DND-41 (cell line): ENCODE measurements at regions not wholly inside any gene's neighbourhood (a gene's known extent, or its start where the extent isn't known, plus 50 kb on each side); places are given as distances from the start of the nearest gene placed in this dataset.

Source experiments
- ATAC-seq: fragments of 200-7000 bp; cut with Tn5 transposase; 3 replicates; pipeline ENCODE4 v1.9.1; 2021; ENCODE audit warnings: low read depth; ENCODE audit not compliant: insufficient read depth
- DNase-seq: peaks from one replicate; pipeline ENCODE4 v3.0.0-alpha.2; 2020
- H2AFZ ChIP-seq: 2 replicates; pipeline ENCODE4 v1.6.0; 2012; ENCODE audit warnings: low read depth, low read length
- H3K27ac ChIP-seq: 2 replicates; pipeline ENCODE4 v1.5.1; 2012; ENCODE audit warnings: low read length, inconsistent platforms
- H3K27me3 ChIP-seq: fragments of 200-600 bp; sonication (generic); 2 replicates; pipeline ENCODE4 v1.6.0; 2012; ENCODE audit warnings: low read length, mild to moderate bottlenecking, inconsistent platforms; ENCODE audit not compliant: insufficient read depth, poor library complexity
- H3K36me3 ChIP-seq: 2 replicates; pipeline ENCODE4 v1.5.1; 2012; ENCODE audit warnings: low read length, inconsistent platforms; ENCODE audit not compliant: insufficient read depth
- H3K4me1 ChIP-seq: 2 replicates; pipeline ENCODE4 v1.5.1; 2012; ENCODE audit warnings: mild to moderate bottlenecking, low read length; ENCODE audit not compliant: insufficient read depth
- H3K4me2 ChIP-seq: 2 replicates; pipeline ENCODE4 v1.6.0; 2012; ENCODE audit warnings: mild to moderate bottlenecking, moderate library complexity, low read length, inconsistent platforms; ENCODE audit not compliant: insufficient read depth
- H3K4me3 ChIP-seq, 2 experiments: fragments of 200-600 bp in 1 of 2; shearing (Covaris generic) in 1 of 2; 2 replicates each; pipeline ENCODE4 v1.5.1; 2012 to 2016; ENCODE audit warnings: inconsistent platforms in 2 of 2, low read length in 2 of 2, mild to moderate bottlenecking in 2 of 2, low read depth in 1 of 2, moderate library complexity in 1 of 2
- H3K79me2 ChIP-seq: 2 replicates; pipeline ENCODE4 v1.6.0; 2012; ENCODE audit warnings: low read length, inconsistent platforms; ENCODE audit not compliant: insufficient read depth
- H3K9ac ChIP-seq: 2 replicates; pipeline ENCODE4 v1.6.0; 2012; ENCODE audit warnings: low read depth, mild to moderate bottlenecking, inconsistent platforms, low read length, moderate library complexity
- H3K9me3 ChIP-seq: 2 replicates; pipeline ENCODE4 v1.5.1; 2012; ENCODE audit warnings: low read length, moderate library complexity, mild to moderate bottlenecking, inconsistent platforms; ENCODE audit not compliant: insufficient read depth, severe bottlenecking
- H4K20me1 ChIP-seq: 2 replicates; pipeline ENCODE4 v1.6.0; 2012; ENCODE audit warnings: low read length; ENCODE audit not compliant: insufficient read depth
- EZH2 ChIP-seq: IDR thresholded peaks from 3 replicates; pipeline ENCODE4 v1.6.1; 2012; ENCODE audit warnings: borderline replicate concordance, low read depth, mild to moderate bottlenecking, moderate library complexity, low read length, inconsistent platforms; ENCODE audit not compliant: severe bottlenecking
- TF ChIP-seq, protein P1 (sequence below): IDR thresholded peaks from 2 replicates; pipeline ENCODE4 v1.5.1; 2012; ENCODE audit warnings: borderline replicate concordance, low read length, moderate library complexity, mild to moderate bottlenecking; ENCODE audit not compliant: poor library complexity, severe bottlenecking; ENCODE audit errors: extremely low read depth

- H3K9ac ChIP-seq: no peak overlapping the region
- TF ChIP-seq, protein P1, sequence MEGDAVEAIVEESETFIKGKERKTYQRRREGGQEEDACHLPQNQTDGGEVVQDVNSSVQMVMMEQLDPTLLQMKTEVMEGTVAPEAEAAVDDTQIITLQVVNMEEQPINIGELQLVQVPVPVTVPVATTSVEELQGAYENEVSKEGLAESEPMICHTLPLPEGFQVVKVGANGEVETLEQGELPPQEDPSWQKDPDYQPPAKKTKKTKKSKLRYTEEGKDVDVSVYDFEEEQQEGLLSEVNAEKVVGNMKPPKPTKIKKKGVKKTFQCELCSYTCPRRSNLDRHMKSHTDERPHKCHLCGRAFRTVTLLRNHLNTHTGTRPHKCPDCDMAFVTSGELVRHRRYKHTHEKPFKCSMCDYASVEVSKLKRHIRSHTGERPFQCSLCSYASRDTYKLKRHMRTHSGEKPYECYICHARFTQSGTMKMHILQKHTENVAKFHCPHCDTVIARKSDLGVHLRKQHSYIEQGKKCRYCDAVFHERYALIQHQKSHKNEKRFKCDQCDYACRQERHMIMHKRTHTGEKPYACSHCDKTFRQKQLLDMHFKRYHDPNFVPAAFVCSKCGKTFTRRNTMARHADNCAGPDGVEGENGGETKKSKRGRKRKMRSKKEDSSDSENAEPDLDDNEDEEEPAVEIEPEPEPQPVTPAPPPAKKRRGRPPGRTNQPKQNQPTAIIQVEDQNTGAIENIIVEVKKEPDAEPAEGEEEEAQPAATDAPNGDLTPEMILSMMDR: no peak
- no peak for TF ChIP-seq EZH2
- H3K4me2 ChIP-seq: no peak overlapping the region
- no peaks in the 10 kb centered on the region for H3K9me3 ChIP-seq
- H3K4me1 ChIP-seq: no peaks in the 10 kb centered on the region
- H3K27me3 ChIP-seq: no peaks in the 10 kb centered on the region
- ATAC-seq (no peak), DNase-seq (no peak)
- H4K20me1 ChIP-seq: no peaks in the 10 kb centered on the region
- no peaks in the 10 kb centered on the region for H3K79me2 ChIP-seq
- no peak overlapping the region for H2AFZ ChIP-seq
- H3K27ac ChIP-seq: no peak overlapping the region
- no peaks in the 10 kb centered on the region for H3K36me3 ChIP-seq
- no peak overlapping the region for H3K4me3 ChIP-seq
Observed at GRCh38 chr3:166889241-166889640, 490.9 kb downstream of the ZBBX start.

DNA sequence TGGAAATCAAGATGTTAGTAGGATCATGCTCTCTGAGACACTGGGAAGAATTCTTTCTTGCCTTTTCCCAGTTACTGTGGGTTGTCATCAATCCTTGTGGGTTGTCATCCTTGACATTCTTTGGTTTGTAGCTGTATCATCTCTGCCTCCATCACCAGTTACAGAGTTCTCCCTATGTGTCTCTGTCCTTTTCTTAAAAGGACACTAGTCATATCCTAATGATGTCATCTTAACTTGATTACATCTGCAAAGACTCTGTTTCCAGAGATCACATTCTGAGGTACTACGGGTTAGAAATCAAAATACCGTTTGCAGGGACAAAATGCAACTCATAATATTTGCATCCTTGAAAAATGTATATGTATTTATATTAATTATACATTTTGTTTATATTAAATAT lies 500.4 kb downstream of the ZBBX start:
- Histone ChIP-seq H3K79me2 (no peaks in the 10 kb centered on the region), H3K4me2 (no peak overlapping the region), H3K4me3 (no peak overlapping the region), H3K4me1 (no peaks in the 10 kb centered on the region), H3K9ac (no peak overlapping the region), H3K27me3 (no peaks in the 10 kb centered on the region), H3K27ac (no peak overlapping the region), H2AFZ (no peak overlapping the region), H3K9me3 (no peaks in the 10 kb centered on the region), H4K20me1 (no peaks in the 10 kb centered on the region), H3K36me3 (no peaks in the 10 kb centered on the region)
- ATAC-seq (no peak), DNase-seq (no peak)
- TF ChIP-seq EZH2: no peak

DNA sequence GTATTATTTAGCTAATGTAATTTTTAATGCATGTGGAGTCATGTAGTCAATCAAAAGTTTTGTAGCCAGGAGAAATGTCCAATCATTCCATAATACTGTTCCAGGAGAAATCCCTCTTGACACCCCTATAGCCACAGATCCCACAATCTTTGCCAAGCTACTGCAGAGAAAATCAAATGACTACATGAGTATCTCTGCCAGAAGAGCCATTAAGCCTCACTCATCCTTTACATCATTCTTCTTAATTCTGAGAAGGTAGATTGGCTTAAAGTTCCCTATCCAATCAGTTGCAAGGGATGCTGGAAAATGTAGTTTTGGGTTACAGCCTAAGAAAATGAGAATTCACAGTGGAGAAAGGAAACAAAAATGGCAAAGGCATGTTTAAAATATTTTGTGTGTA lies 502.1 kb downstream of the ZBBX start:
- no peaks in the 10 kb centered on the region for H3K27me3 ChIP-seq
- ATAC-seq (no peak), DNase-seq (no peak)
- no peak overlapping the region for H3K9ac ChIP-seq
- H3K4me1 ChIP-seq: no peaks in the 10 kb centered on the region
- TF ChIP-seq, protein P1: no peak
- TF ChIP-seq EZH2: no peak
- no peak overlapping the region for H3K4me3 ChIP-seq
- no peak overlapping the region for H3K4me2 ChIP-seq
- H3K27ac ChIP-seq: no peak overlapping the region
- H4K20me1 ChIP-seq: no peaks in the 10 kb centered on the region
- no peaks in the 10 kb centered on the region for H3K79me2 ChIP-seq
- no peak overlapping the region for H2AFZ ChIP-seq
- no peaks in the 10 kb centered on the region for H3K36me3 ChIP-seq
- no peaks in the 10 kb centered on the region for H3K9me3 ChIP-seq

GRCh38 chr3:166864473-166865467 lies 515.3 kb downstream of the ZBBX start:
- no peak for ATAC-seq
- TF ChIP-seq EZH2: no peak
- TF ChIP-seq, protein P1: no peak
- H2AFZ ChIP-seq: no peak overlapping the region
- H3K9ac ChIP-seq: no peak overlapping the region
- H3K79me2 ChIP-seq: no peaks in the 10 kb centered on the region
- H3K27ac ChIP-seq: no peak overlapping the region
- peaks cover 8% of the 10 kb centered on the region for H3K9me3 ChIP-seq
- no peaks in the 10 kb centered on the region for H3K4me1 ChIP-seq
- H3K4me2 ChIP-seq: no peak overlapping the region
- H3K27me3 ChIP-seq: no peaks in the 10 kb centered on the region
- no peak overlapping the region for H3K4me3 ChIP-seq
- no peaks in the 10 kb centered on the region for H4K20me1 ChIP-seq
- H3K36me3 ChIP-seq: no peaks in the 10 kb centered on the region
- no peak for DNase-seq
